KMS-11 (cell line): ENCODE measurements at regions not wholly inside any gene's neighbourhood (a gene's known extent, or its start where the extent isn't known, plus 50 kb on each side); places are given as distances from the start of the nearest gene placed in this dataset.

Source experiments
- H2AFZ ChIP-seq: fragments of 200-600 bp; sonication (generic); 2 replicates; pipeline ENCODE4 v1.6.1; 2016; ENCODE audit warnings: antibody characterized with exemption, mixed run types, low read depth
- H3K27ac ChIP-seq: fragments of 200-600 bp; sonication (generic); 2 replicates; pipeline ENCODE4 v1.6.1; 2016; ENCODE audit warnings: mild to moderate bottlenecking, mixed run types
- H3K27me3 ChIP-seq: fragments of 200-600 bp; sonication (generic); 2 replicates; pipeline ENCODE4 v1.6.1; 2017; ENCODE audit warnings: mild to moderate bottlenecking, low read depth, mixed run types, moderate library complexity; ENCODE audit not compliant: insufficient read depth
- H3K36me3 ChIP-seq: fragments of 200-600 bp; sonication (generic); 2 replicates; pipeline ENCODE4 v1.6.1; 2017; ENCODE audit warnings: mild to moderate bottlenecking, mixed run types; ENCODE audit not compliant: insufficient read depth
- H3K4me1 ChIP-seq: fragments of 200-600 bp; sonication (generic); 2 replicates; pipeline ENCODE4 v1.6.1; 2016; ENCODE audit warnings: mild to moderate bottlenecking, low read depth, mixed run types; ENCODE audit not compliant: poor library complexity, severe bottlenecking
- H3K4me2 ChIP-seq: fragments of 200-600 bp; sonication (generic); 2 replicates; pipeline ENCODE4 v1.7.0; 2016; ENCODE audit warnings: mild to moderate bottlenecking, mixed run types
- H3K4me3 ChIP-seq: fragments of 200-600 bp; sonication (generic); IDR thresholded peaks from 2 replicates; pipeline ENCODE4 v1.6.1; 2017; ENCODE audit warnings: low read depth, low read length, mixed read lengths; ENCODE audit not compliant: insufficient read depth
- H3K79me2 ChIP-seq: fragments of 200-600 bp; sonication (generic); 2 replicates; pipeline ENCODE4 v1.6.1; 2016; ENCODE audit warnings: low read depth, mixed run types; ENCODE audit not compliant: insufficient read depth
- H3K9ac ChIP-seq: fragments of 200-600 bp; sonication (generic); 2 replicates; pipeline ENCODE4 v1.6.1; 2016; ENCODE audit warnings: mild to moderate bottlenecking, mixed run types
- H4K20me1 ChIP-seq: fragments of 200-600 bp; sonication (generic); 2 replicates; pipeline ENCODE4 v1.6.1; 2016; ENCODE audit warnings: mild to moderate bottlenecking, mixed run types; ENCODE audit not compliant: insufficient read depth
- TF ChIP-seq, protein P1 (sequence below): fragments of 200-600 bp; sonication (generic); conservative IDR thresholded peaks from 2 replicates; pipeline ENCODE4 v1.6.1; 2017; ENCODE audit warnings: low read depth, mild to moderate bottlenecking, antibody characterized with exemption, low read length, moderate library complexity, mixed read lengths

DNA sequence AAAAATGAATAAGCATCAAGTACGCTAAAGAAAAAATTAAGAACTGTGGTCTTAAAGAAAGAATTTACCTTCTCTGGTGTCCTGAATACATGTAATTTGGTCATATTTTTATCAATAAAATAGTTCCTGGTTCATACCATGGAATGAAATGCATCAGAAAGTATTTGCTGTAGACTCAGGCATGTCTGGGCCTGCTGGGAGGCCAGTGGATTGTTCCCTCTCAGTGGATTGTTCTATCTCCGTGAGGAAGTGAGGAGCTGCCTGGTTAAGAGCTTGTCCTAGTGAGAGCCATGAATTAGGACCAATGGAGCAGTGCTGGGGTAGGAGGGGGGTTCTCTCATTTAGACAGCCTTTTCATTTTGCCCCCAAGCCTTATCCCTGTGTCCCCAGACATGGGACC, 211.7 kb upstream of the HABP2 start:
- Histone ChIP-seq H3K4me1 (no peaks in the 10 kb centered on the region), H3K4me3 (no peak overlapping the region), H3K27ac (no peak overlapping the region), H3K4me2 (no peak overlapping the region), H2AFZ (no peak overlapping the region), H3K9ac (no peak overlapping the region), H3K79me2 (no peaks in the 10 kb centered on the region), H4K20me1 (no peaks in the 10 kb centered on the region), H3K27me3 (no peaks in the 10 kb centered on the region), H3K36me3 (no peaks in the 10 kb centered on the region)
- TF ChIP-seq, protein P1, sequence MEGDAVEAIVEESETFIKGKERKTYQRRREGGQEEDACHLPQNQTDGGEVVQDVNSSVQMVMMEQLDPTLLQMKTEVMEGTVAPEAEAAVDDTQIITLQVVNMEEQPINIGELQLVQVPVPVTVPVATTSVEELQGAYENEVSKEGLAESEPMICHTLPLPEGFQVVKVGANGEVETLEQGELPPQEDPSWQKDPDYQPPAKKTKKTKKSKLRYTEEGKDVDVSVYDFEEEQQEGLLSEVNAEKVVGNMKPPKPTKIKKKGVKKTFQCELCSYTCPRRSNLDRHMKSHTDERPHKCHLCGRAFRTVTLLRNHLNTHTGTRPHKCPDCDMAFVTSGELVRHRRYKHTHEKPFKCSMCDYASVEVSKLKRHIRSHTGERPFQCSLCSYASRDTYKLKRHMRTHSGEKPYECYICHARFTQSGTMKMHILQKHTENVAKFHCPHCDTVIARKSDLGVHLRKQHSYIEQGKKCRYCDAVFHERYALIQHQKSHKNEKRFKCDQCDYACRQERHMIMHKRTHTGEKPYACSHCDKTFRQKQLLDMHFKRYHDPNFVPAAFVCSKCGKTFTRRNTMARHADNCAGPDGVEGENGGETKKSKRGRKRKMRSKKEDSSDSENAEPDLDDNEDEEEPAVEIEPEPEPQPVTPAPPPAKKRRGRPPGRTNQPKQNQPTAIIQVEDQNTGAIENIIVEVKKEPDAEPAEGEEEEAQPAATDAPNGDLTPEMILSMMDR: no peak

DNA sequence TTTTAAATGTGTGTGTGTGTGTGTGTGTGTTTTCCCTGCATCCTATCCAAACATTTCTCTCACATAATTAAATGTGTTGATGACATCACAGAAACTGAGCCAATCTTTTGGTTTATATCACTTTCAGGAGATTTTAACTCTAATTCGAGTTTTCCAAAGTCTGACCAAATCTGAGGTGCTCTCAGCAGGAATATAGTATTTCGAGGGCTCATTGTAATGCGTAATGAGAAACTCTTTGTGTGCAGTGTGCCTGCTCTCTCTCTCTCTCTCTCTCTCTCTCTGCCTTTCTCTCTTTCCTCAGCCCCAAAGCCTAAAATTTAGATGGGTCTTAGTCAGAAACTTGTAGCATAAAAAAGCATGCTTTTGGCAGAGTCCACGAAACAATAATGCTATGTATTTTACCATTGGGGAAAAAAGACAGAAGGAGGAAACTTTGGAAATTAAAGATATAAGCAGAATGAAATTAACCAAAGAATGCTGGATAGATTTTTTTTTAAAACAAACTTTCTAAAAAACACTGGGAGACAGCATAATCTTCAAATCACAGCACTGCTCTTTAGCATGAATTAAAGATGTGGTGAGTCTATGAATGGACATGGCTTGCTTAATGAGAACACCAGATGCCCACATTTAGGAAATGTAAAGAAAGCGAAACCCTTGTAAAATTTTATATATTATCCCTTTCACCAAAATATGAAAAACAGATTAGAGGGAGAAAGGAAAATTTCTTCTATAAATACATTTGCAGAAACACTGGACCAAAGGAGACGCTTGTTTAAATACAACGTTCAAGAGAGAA, 206.8 kb upstream of the HABP2 start:
- TF ChIP-seq, protein P1: no peak
- H3K4me2 ChIP-seq: no peak overlapping the region
- no peak overlapping the region for H3K27ac ChIP-seq
- H3K4me3 ChIP-seq: no peak overlapping the region
- H3K36me3 ChIP-seq: no peaks in the 10 kb centered on the region
- H3K79me2 ChIP-seq: no peaks in the 10 kb centered on the region
- H3K4me1 ChIP-seq: no peaks in the 10 kb centered on the region
- no peak overlapping the region for H3K9ac ChIP-seq
- no peaks in the 10 kb centered on the region for H3K27me3 ChIP-seq
- no peak overlapping the region for H2AFZ ChIP-seq
- H4K20me1 ChIP-seq: no peaks in the 10 kb centered on the region

DNA sequence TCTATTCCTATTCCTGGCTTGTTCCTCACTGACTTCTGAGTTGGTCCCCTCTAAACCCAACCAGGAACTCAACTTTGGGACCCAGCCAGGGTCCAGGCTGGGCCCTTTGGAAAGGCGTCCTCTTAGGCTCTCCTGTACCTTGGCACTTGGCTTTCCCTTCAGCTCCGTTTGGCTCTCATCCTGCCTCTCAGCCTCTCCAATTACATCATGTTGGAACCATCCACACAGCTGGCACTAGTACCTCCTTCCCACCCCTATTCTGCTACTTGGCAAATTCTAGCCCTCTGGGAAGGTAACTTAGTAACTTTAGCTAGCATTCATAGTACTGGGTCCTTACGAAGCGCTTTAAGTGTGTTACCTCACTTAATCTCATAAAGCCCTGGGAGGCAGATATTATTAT, 205.3 kb upstream of the HABP2 start:
- Histone ChIP-seq H3K9ac (no peak overlapping the region), H3K4me1 (no peaks in the 10 kb centered on the region), H4K20me1 (no peaks in the 10 kb centered on the region), H2AFZ (no peak overlapping the region), H3K79me2 (no peaks in the 10 kb centered on the region), H3K27me3 (no peaks in the 10 kb centered on the region), H3K4me2 (no peak overlapping the region), H3K4me3 (no peak overlapping the region), H3K36me3 (no peaks in the 10 kb centered on the region), H3K27ac (no peak overlapping the region)
- TF ChIP-seq, protein P1: no peak

DNA sequence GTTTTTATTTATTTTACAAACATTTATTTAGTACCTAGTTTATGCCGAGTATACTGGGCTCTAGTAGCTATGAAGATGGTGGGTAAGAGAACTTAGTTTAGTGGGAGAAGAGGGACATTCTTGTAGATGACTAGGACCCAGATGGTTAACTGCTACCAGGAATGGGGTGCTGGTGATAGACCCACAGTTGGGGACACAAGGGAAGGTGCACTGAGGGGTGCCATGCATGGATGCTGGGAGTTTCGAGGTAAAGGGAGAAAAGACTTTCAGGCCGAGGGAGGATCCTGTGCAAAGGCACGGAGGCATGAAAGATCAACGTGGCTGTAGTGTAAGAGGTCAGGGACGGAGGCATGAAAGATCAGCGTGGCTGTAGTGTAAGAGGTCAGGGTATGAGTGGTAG, 204.2 kb upstream of the HABP2 start:
- Histone ChIP-seq H4K20me1 (no peaks in the 10 kb centered on the region), H3K36me3 (no peaks in the 10 kb centered on the region), H3K9ac (no peak overlapping the region), H2AFZ (no peak overlapping the region), H3K27ac (no peak overlapping the region), H3K27me3 (no peaks in the 10 kb centered on the region), H3K79me2 (no peaks in the 10 kb centered on the region), H3K4me2 (no peak overlapping the region), H3K4me3 (no peak overlapping the region), H3K4me1 (no peaks in the 10 kb centered on the region)
- TF ChIP-seq, protein P1: no peak
